Muscle layer of colon (tissue), 2 donors: ENCODE measurements at regions not wholly inside any gene's neighbourhood (a gene's known extent, or its start where the extent isn't known, plus 50 kb on each side); places are given as distances from the start of the nearest gene placed in this dataset.

ENCODE experiments used
- H3K27ac ChIP-seq: one replicate; pipeline ENCODE4 v1.7.0; 2013; ENCODE audit warnings: low read depth, mild to moderate bottlenecking, low read length, moderate library complexity
- H3K27me3 ChIP-seq, 2 donors: one replicate each; pipeline ENCODE4 v1.7.0; 2013; ENCODE audit warnings: low read length in 2 of 2, mild to moderate bottlenecking in 2 of 2; ENCODE audit not compliant: insufficient read depth in 2 of 2, control insufficient read depth in 1 of 2
- H3K36me3 ChIP-seq: one replicate; pipeline ENCODE4 v1.7.0; 2013; ENCODE audit warnings: mild to moderate bottlenecking, low read length; ENCODE audit not compliant: insufficient read depth
- H3K4me1 ChIP-seq: one replicate; pipeline ENCODE4 v1.7.0; 2013; ENCODE audit warnings: mild to moderate bottlenecking, low read length; ENCODE audit not compliant: insufficient read depth
- H3K4me3 ChIP-seq, 2 donors: one replicate each; pipeline ENCODE4 v1.7.0; 2013; ENCODE audit warnings: low read length in 2 of 2, low read depth in 1 of 2, mild to moderate bottlenecking in 1 of 2, moderate library complexity in 1 of 2
- H3K9ac ChIP-seq: one replicate; pipeline ENCODE4 v1.7.0; 2013; ENCODE audit warnings: low read length
- H3K9me3 ChIP-seq: one replicate; pipeline ENCODE4 v1.7.0; 2013; ENCODE audit warnings: mild to moderate bottlenecking, low read length
- donor health status: abdominal sarcoma.
- donor health status: Adenocarcinoma of cecum.

DNA sequence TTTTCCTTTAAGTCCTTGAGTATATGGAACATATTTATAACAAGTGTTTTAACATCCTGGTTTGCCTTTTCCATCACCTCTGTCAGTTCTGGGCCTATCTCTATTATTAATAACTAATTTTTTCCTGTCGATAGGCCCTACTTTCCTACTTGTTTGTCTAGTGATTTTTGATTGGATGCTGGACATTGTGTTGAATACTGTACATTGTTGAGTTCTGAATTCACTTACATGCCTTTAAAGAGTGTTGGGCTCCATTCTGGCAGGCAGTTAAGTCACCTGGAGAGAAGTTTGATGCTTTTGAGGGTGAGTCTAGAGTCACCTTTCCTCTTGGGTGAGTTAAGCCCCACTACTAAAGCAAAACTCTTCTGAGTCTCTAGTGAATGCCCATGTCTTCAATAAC lies 77.5 kb upstream of the C14orf180 start:
- H3K27me3 ChIP-seq: no peaks in the 10 kb centered on the region
- H3K36me3 ChIP-seq: no peaks in the 10 kb centered on the region
- H3K4me3 ChIP-seq: no peak overlapping the region
- H3K27ac ChIP-seq: no peak overlapping the region
- no peaks in the 10 kb centered on the region for H3K9me3 ChIP-seq
- H3K4me1 ChIP-seq: no peaks in the 10 kb centered on the region
- no peak overlapping the region for H3K9ac ChIP-seq

DNA sequence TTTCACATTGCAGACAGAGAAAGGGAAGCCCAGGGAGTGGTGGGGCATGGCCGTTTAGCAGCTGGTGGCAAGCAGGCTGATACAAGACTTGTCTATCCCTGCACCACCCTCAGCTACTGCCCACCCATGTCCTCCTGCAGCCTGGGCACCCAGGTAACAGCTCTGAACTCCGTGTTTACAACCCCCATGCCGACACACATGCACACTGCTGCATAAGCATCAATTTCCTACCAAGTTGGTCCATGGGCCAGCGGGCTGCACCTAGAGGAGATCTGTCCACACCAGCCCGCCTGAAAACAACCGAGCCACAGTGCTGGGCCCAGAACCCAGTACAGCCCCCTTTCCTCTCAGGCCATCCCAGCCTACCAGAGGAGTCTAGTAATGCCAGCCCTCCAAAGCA lies 75.9 kb upstream of the C14orf180 start:
- H3K4me1 ChIP-seq: no peaks in the 10 kb centered on the region
- no peak overlapping the region for H3K4me3 ChIP-seq
- no peaks in the 10 kb centered on the region for H3K36me3 ChIP-seq
- H3K9me3 ChIP-seq: no peaks in the 10 kb centered on the region
- no peak overlapping the region for H3K27ac ChIP-seq
- no peak overlapping the region for H3K9ac ChIP-seq
- H3K27me3 ChIP-seq: peaks cover 0 to 4% of the 10 kb centered on the region in 2 donors

DNA sequence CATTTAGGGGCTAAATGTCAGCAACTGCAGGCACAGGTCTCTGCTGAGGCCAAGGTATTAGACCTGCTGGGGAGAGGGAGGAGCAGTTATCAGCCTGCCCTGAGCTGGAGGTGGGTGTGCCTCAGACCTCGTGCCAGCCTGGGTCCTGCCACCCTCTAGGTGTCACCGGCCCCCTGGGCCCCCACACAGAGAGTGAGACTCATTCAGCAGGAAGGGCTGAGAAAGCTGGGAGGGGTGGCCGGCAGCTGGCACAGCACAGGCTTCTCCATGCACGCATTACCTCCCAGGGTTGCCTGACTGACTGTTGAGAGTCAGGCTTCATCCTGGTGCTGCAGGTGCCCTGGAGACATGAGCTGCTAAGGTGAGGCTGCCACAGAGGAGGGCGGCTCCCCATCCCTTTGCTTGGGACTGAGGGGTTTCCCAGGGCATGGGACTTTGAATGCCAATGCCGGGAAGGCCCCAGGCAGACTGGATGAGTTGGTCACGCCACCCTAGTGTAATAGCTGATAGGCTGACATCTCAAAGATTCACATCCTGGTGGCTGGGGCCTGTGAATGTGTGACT lies 75.3 kb upstream of the C14orf180 start:
- no peak overlapping the region for H3K9ac ChIP-seq
- no peaks in the 10 kb centered on the region for H3K9me3 ChIP-seq
- H3K36me3 ChIP-seq: no peaks in the 10 kb centered on the region
- no peak overlapping the region for H3K4me3 ChIP-seq
- peaks cover 0 to 4% of the 10 kb centered on the region in 2 donors for H3K27me3 ChIP-seq
- H3K27ac ChIP-seq: no peak overlapping the region
- H3K4me1 ChIP-seq: no peaks in the 10 kb centered on the region

DNA sequence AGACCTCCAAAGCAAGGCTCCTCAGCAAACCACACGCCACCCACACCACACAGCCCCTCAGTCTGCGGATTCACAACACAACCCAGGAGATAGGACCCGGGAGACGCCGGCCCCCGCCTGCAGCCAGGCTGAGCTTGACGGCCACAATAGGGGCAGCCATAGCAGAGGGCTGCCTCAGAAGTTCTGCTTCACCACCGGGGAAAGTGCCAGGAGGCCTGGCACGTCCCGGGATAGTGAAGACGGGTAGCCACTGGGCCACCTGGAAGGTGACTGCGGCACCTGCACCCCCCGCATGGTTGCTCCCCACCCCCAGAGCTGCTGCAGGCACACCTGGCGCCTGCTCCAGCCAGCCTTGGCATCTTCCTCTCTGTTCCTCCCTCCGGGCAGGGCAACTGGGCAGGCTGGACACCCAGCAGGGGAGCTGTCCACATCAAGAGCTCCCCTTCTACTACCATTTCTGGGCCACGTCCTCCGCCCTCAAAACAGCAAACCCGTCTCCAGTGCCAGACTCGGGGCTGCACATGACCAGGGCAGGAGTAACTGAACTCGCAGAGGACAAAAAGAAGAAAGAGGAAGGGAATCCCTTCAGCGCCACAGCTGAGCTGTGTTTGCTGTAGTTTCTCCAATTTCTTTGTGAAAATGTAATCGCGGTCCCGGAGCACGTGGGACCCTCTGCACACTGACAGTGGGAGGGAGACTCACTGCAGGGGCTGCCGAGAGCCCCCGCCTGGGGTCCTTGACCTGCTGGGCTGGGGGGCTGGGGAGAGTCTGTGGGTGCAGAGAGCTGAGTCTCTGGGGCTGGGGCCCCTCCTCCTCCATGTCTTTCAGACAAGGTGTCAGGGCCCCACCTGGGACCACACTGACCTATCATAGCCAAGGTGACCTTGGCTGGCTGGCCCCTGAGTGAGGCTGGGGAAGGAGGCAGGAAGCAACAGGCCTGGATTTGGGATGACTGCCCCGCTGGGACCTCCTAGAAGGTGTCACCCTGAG lies 74.2 kb upstream of the C14orf180 start:
- H3K36me3 ChIP-seq: no peaks in the 10 kb centered on the region
- no peaks in the 10 kb centered on the region for H3K4me1 ChIP-seq
- no peaks in the 10 kb centered on the region for H3K9me3 ChIP-seq
- H3K27me3 ChIP-seq: peaks cover 0 to 4% of the 10 kb centered on the region in 2 donors
- H3K27ac ChIP-seq: no peak overlapping the region
- H3K9ac ChIP-seq: no peak overlapping the region
- no peak overlapping the region for H3K4me3 ChIP-seq

DNA sequence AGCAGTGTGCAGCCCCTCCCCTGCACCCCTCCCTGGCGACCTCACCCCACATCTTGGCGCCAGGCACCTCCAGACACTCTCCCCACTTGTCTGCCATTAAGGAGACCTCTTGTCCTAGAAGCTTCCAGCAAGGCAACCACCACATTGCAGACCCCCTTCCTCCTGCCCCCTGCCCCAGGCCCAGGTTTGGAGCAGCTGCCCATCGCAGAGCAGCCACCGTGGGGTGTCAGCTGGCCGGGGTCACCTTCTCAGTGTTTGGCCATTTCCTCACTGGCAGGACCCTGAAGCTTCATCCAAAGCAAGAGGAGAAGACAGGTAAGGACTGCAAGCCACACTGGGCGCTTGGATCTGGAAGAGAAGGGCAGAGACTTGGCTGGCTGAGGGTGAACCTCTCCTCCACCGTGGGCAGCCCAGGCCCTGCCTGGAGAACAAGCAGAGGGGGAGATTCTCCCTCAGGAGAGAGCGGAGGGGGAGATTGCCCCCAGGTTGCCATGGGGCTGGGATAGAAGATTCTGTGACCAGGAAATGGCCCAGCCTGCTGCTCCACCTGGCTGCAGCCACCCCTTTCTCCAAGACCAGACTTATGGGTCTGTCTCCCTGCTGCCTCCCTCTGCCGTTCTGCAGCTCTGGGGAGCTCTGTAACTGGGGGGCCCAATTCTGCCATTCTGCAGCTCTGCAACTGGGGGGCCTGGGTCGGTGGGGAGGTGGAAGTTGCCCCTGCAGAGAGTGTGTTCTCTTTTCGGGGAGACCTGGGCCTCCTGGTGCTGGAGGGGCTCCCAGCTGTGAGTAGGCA lies 72.9 kb upstream of the C14orf180 start:
- Histone ChIP-seq H3K9me3 (no peaks in the 10 kb centered on the region), H3K36me3 (no peaks in the 10 kb centered on the region), H3K4me3 (no peak overlapping the region), H3K4me1 (no peaks in the 10 kb centered on the region), H3K9ac (no peak overlapping the region), H3K27me3 (peaks cover 0 to 4% of the 10 kb centered on the region in 2 donors), H3K27ac (no peak overlapping the region)

DNA sequence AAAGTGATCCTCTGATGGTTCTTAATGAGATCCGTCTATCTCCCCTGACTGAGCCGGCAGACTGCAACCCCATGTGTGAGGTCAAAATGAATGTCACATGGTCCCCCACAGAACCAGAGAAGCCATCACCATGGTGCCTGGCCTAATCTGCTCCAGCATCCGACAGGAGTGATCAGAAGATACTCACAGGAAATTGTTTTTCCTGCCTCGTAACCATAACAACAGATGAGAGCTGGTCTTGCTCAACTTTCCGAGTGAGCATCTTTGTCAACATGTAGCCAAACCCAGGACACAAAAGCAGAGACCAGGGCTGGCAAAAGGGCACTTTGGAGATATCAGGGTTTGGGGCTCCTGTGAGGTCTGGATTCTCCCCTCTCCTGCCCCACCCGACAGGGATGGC lies 72.1 kb upstream of the C14orf180 start:
- H3K27me3 ChIP-seq: peaks cover 0 to 4% of the 10 kb centered on the region in 2 donors
- no peaks in the 10 kb centered on the region for H3K9me3 ChIP-seq
- no peak overlapping the region for H3K4me3 ChIP-seq
- H3K9ac ChIP-seq: no peak overlapping the region
- H3K4me1 ChIP-seq: no peaks in the 10 kb centered on the region
- H3K27ac ChIP-seq: no peak overlapping the region
- no peaks in the 10 kb centered on the region for H3K36me3 ChIP-seq

DNA sequence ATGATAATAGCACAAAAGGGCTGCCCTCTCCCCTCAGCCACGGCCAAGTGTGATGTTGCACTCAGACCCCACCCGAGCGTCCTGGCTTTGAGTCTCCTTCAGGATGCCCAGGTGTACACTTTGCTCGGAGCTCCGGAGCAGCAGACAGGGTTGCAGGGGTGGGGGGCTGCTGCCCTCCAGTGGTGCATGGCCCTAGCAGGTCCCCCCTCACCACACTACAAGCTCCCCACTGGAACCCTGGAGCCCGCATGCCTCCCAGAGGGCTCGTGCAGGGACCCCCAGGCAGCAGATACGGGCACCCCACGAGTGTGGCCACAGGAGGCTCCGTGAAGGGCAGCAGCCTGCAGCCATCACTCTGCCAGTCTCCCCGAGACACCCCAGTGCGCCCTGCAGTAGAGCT lies 69.9 kb upstream of the C14orf180 start:
- Histone ChIP-seq H3K9me3 (no peaks in the 10 kb centered on the region), H3K27me3 (peaks cover 0 to 11% of the 10 kb centered on the region in 2 donors), H3K27ac (no peak overlapping the region), H3K9ac (no peak overlapping the region), H3K36me3 (no peaks in the 10 kb centered on the region), H3K4me1 (no peaks in the 10 kb centered on the region), H3K4me3 (no peak overlapping the region)

DNA sequence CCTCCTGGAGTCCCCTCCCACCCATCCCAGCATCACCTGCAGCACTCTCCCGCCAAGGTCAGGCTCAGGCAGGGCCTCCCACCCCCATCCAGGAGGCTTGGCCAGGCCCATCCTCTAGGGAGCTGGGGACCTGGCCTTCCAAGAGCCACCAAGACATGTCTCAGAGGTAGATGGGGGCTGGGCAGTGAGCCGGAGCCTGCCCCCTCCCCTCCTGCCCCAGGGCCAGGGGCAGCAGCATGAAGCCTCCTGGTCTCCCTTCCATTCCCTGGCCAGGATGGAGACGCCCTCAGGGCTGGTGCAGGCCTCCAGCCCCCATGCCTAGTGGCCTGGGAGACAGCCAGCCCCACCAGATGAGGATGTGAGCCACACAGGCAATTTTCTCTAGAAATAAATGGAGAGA lies 69.3 kb upstream of the C14orf180 start:
- Histone ChIP-seq H3K27ac (no peak overlapping the region), H3K4me1 (no peaks in the 10 kb centered on the region), H3K36me3 (no peaks in the 10 kb centered on the region), H3K27me3 (peaks cover 0 to 11% of the 10 kb centered on the region in 2 donors), H3K9ac (no peak overlapping the region), H3K4me3 (no peak overlapping the region), H3K9me3 (no peaks in the 10 kb centered on the region)

DNA sequence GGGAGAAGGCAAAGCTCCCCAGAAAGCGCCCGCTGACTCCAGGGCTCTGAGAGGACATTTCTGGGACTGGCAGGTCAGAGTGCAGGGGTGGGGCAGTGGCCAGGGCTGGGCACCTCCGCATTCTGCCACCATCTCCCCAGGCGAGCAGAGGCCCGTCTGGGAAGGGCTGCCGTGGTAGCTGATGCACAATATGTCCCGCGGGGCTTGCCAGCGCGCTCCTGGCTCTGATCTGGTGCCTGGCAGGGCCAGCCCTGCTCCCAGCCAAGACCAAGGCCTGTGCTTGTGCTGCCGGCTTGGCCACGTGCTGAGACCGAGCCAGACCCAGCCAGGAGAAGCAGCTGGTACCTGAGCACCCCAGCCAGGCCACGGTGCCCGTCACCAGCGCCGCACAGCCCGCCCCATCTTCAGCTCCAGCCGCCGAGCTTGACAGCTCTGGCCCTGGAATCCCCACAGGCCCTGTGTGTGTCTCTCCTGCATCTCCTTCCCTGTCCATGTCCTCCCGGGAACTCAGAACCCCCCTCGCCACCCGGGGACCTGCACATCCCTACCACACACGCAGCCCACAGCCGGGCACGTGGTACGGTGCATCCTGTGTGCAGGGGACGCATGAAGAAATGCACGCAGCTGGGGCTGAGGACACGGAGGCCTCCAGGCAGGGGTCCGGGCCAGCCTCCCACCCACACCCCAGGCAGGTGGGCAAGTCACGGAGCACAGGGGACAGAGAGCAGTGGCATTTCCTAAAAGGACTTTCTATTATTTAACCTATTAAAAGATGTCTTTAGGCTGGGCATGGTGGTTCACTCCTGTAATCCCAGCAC lies 68.6 kb upstream of the C14orf180 start:
- Histone ChIP-seq H3K36me3 (no peaks in the 10 kb centered on the region), H3K4me3 (no peak overlapping the region), H3K27me3 (peaks cover 0 to 11% of the 10 kb centered on the region in 2 donors), H3K9ac (no peak overlapping the region), H3K9me3 (no peaks in the 10 kb centered on the region), H3K4me1 (no peaks in the 10 kb centered on the region), H3K27ac (no peak overlapping the region)

DNA sequence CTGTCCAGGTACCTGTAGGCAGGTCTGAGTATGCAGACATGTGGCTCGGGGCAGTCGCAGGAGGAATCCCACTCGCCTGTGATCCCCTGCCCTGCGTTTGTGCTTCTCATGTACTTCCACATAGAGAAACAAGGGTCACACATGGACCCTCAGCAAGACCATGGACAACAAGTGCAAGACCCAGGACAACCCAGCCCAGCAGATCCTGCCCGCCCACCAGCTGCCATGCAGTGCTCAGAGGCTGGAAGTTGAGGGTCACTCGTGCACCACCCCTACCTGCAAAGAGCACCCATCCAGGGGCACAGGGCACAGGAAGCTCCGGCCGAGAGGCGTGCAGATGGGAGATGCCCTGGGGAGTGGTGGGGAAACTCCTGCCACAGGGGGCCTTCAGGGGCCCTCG lies 67.5 kb upstream of the C14orf180 start:
- Histone ChIP-seq H3K27me3 (peaks cover 0 to 11% of the 10 kb centered on the region in 2 donors), H3K4me1 (no peaks in the 10 kb centered on the region), H3K27ac (no peak overlapping the region), H3K4me3 (no peak overlapping the region), H3K36me3 (no peaks in the 10 kb centered on the region), H3K9me3 (no peaks in the 10 kb centered on the region), H3K9ac (no peak overlapping the region)
